Hepatic stellate cell (primary cell): ENCODE measurements at regions not wholly inside any gene's neighbourhood (a gene's known extent, or its start where the extent isn't known, plus 50 kb on each side); places are given as distances from the start of the nearest gene placed in this dataset.
A peak's percentile ranks its signal among the peaks of the same experiment; 100 is the strongest.
"Not testable (repeated sequence)": the region's sequence is repeated elsewhere in the genome, so short reads cannot be mapped to it uniquely, and the experiment has no call there.

Source experiments
- DNase-seq: peaks from one replicate; pipeline ENCODE4 v3.0.0; 2011; ENCODE audit warnings: low spot score

- no peak for DNase-seq
These were observed 276.5 kb upstream of the MGAT5 start for GRCh38 chr2:133977405-133977804.

DNA sequence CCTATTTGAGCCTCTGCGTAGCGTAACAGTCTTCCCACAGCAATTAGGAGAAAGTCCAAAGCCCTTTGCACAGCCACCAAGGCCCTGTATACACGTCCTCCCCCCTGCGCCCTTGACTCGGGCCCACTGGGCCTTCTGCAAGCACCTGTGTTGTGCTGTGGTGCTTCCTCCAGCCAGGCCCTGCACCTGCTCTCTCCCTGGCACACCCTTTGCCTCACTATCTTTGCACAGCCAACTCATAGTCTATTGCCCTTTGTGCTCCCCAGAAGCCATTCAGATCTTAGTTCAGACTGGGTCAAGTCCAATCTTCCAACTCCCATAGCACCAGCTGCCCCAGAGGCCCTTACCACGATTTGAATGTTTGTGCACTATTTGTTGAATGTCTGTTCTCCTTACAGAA, 271.6 kb upstream of the MGAT5 start:
- DNase-seq, result no peak

GRCh38 chr2:133985563-133985962, 268.3 kb upstream of the MGAT5 start:
- DNase-seq, result no peak

- peak; percentile 82 for DNase-seq
These were observed 267.6 kb upstream of the MGAT5 start for GRCh38 chr2:133986081-133986837.

GRCh38 chr2:133986881-133987795, 266.7 kb upstream of the MGAT5 start:
- no peak for DNase-seq

- DNase-seq, result no peak
These were observed 265.5 kb upstream of the MGAT5 start for GRCh38 chr2:133988316-133988891.

- no peak for DNase-seq
These were observed 262.2 kb upstream of the MGAT5 start for GRCh38 chr2:133991606-133992168.

GRCh38 chr2:133992454-133992853, 261.4 kb upstream of the MGAT5 start:
- no peak for DNase-seq

- DNase-seq, result no peak
These were observed 260.7 kb upstream of the MGAT5 start for GRCh38 chr2:133993160-133993559.

DNA sequence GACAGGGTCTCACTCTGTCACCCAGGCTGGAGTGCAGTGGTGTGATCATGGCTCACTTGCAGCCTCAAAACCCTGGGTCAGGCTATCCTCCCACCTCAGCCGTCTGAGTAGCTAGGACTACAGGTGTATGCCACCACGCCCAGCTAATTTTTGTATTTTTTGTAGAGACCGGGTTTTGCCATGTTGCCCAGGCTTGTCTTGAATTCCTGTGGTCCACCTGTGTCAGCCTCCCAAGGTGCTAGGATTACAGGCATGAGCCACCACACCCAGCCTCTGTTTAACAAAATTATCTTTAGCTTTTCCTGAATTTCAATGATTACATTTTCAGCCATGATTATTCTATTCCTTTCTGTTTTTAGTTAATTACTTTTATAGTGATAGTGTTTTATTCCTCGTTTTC, 255.1 kb upstream of the MGAT5 start:
- DNase-seq, result not testable (repeated sequence)

DNA sequence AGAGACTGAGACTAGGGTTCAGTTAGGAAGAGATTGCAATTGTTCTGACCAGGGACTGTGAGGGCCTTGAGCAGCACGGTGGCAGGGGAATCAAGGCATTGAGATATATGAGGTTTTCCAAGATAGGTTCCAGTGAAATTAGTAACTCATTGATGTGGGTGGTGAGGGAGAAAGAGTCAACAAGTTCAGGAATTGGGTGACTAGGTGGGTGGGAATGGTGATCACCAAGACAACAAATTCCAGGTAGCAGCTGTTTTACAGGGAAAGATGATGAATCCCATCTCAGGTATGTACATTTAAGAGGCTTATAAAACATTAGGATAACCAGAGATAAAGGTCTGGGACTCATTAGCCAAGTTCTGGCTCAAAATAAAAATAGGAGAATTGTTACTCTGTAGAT, 251.5 kb upstream of the MGAT5 start:
- DNase-seq, result no peak

GRCh38 chr2:134002921-134003320, 251.0 kb upstream of the MGAT5 start:
- no peak for DNase-seq

- DNase-seq, result no peak
These were observed 249.4 kb upstream of the MGAT5 start for GRCh38 chr2:134004467-134004866.

DNA sequence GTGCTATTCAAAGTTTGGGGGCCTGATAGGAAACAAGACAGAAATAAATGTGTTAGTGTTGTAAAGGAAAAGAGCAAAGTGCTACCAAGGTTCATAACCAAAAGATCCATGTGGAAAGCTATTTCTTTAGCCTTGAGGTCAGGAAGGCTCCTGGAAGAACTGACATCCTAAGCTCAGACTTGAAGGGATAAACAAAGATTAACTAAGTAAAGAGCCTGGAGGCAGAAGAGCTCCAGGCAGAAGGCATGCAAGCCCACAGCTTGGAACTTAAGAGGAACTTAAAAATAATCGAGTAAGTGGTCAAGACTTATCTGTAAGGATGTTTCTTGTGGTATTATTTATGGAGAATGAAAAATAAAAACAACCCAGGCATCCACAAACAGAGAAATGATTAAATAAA, 245.0 kb upstream of the MGAT5 start:
- no peak for DNase-seq

DNA sequence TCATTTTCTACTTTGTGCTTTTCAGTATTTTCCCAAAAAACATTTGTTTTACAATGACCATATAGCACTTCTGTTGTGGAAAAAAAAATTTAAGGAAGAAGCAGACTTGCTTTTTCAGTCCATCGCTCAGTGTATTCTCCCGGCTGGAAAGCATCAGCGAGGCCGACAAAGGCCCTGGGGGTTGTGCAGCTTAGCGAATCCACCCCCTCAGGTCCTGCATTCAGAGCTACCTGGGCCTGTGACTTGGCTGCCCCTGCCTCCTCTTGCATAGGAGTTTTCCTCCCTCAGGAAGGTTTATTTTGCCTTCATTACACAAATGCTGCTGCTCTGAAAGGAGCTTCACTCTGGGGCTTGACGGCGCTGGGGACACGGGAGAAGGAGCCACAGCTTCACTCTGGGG, 244.4 kb upstream of the MGAT5 start:
- DNase-seq, result no peak

DNA sequence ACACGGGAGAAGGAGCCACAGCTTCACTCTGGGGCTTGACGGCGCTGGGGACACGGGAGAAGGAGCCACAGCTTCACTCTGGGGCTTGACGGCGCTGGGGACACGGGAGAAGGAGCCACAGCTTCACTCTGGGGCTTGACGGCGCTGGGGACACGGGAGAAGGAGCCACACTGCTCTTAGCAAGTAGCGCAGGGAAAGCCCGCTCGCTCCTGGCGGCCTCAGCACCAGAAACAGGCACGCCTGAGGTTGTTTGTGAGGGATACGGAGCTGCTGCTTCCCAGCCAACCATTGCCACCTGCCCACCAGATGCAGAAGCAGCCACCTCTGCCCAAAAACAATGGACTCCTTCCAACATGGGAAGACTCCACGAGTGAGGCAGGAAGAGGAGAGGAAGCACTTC, 244.0 kb upstream of the MGAT5 start:
- DNase-seq, result not testable (repeated sequence)

DNA sequence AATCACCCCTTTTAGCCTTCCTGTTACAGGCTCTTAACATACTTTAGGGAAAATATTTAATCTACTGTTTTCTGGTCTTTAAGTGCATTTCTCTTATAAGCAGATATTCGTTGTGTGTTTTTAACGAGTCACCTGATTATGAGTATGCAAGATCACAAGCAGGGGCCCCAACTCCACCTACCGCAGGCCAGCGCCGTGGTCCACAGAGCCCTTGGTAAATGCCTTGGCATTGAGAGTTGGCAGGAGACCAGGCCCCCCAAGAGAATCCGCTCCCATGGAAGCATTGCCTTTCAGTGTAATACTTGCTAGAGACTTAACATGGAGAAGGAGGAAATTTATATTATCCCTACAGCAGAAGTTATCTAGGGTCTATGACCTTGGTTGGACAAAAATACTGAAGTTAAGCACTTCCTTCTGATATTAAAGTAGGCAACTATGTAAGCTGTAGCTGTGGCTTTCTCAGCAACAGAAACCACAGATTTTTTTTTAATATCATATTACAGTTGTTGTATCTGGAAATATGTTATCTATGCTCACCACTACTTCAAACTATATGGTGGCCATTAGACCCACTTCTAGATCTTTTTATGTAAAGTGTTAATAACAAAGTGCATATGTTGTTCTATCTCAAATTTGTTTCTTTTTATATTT, 241.8 kb upstream of the MGAT5 start:
- DNase-seq, result no peak

DNA sequence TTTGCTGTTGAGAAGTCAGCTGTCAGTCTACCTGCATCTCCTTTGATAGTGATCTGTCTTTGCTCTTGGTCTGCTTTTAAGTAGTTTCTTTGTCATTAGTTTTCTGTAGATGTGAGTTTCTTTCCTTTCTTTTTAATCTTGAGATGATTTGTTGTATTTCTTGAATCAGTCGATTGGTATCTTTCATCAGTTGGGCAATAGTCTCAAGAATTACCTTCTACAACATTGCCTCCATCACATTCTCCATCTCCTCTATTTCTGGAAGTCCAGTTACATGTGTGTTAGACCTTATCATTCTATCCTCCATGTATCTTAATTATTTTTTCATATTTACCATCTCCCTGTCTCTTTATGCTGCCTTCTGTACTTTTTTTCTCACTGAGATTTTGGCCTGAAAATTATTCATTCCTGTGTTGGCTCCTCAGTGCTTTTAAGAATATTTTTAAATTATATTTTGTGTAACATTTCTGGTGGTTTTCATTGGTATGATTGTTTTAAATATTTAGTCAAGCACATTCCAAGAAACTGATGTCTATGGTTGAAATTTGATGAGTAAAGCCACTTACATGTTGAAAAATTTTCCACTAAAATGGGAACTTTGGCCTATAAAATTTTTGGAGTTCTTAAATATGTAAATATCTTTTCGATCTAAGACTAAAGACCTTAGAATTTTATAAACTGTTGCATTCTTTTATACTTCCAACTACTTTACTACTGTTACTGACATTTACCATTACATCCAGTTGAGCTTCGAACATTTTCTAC, 239.5 kb upstream of the MGAT5 start:
- peak; percentile 18 for DNase-seq

DNA sequence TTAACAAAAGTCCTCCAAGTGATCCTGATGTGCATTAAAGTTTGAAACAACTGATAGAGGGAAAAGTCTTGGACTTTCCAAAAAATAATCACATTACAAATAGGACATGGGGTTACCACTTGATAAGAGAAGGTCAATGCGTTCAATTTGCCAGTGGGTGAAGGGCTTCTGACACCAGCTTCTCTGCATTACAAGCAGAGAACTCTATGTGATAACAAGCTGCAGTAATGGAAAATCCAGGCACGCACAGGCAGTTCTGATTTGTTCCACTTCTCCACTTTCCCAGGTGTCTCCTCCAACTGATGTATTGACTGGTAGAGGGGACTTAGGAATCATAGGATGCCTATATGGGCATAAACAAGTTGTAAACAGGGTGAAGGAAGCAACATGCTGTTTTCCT, 234.0 kb upstream of the MGAT5 start:
- no peak for DNase-seq

DNA sequence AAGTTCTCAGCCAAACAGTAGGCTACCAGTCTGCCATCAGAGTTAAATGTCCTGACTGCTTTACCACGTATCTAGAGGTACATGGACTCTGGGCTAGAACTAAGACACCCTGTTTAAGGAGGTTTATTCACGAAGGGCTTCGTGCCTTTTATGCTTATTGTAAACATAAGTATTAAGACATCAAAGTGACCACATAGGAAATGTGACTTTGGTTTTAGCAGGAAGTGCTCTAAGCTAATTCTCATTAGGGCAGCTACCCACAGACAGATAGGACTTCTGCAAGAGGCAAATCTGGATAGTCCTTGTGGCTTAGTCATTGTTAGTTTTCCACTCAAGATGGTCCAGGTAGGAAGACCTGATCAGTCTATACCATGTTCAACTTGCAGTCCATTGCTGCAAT, 233.3 kb upstream of the MGAT5 start:
- DNase-seq, result no peak

DNA sequence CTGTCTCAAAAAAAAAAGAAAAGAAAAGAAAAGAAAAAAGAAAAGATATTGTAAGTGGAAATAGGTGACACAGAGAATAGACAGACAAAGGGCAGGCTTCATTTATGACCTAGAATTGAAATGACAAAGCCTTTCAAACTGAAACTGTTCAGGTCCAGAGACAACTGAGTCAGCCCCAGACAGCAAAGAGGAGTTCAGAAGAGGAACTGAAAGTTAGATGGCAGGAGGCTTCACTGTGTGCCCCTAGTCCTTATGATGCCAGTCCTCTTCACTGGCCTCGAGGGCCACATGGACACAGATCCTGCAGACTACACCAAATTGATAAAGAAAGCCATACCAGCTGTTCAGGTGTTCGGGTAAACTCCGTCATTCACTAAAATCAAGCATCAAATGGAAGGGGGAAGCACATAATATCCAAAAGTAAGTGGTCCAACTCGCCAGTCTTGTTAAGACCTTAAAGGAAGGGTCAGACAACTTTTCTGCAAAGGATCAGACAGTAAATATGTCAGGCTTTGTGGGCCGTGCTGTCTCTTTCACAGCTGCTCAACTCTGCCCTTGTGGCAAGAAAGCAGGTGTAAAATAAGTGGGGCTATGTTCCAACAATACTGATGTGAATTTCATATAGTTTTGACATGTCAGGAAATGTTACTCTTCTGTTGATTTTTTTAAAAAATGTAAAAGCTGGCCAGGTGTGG, 231.9 kb upstream of the MGAT5 start:
- DNase-seq, result no peak
